PC-9 (cell line): ENCODE measurements at regions not wholly inside any gene's neighbourhood (a gene's known extent, or its start where the extent isn't known, plus 50 kb on each side); places are given as distances from the start of the nearest gene placed in this dataset.
"Not testable (repeated sequence)": the region's sequence is repeated elsewhere in the genome, so short reads cannot be mapped to it uniquely, and the experiment has no call there.

Experiments used
- BruUV-seq: library from RNA; stranded (reverse); fragments of 400-500 nt; replicated peaks from 2 replicates; lab custom pipeline; 2021; lab: Mats Ljungman, UMichigan
- CTCF ChIA-PET: fragments of 300-600 bp; sonication (Branson Sonifier 250); formaldehyde crosslinking; loops from one replicate; lab custom pipeline; 2022; ENCODE audit warnings: antibody characterized with exemption; lab: Charles Lee
- POLR2A ChIA-PET: fragments of 300-600 bp; sonication (Branson Sonifier 250); formaldehyde crosslinking; loops from one replicate; lab custom pipeline; 2022; ENCODE audit warnings: antibody characterized with exemption; ENCODE audit not compliant: unreplicated experiment; lab: Charles Lee
- DNase-seq, 2 experiments: peaks; one replicate each; pipeline versions ENCODE4 v3.0.0 to v3.0.0-alpha.2; 2015 to 2022; ENCODE audit warnings: mixed read lengths in 1 of 2
- H2AFZ ChIP-seq: fragments of 200-600 bp; sonication (generic); 2 replicates; pipeline ENCODE4 v1.8.1; 2017; ENCODE audit warnings: antibody characterized with exemption
- H3F3A ChIP-seq: fragments of 200-600 bp; sonication (generic); 2 replicates; pipeline ENCODE4 v1.8.1; 2017; ENCODE audit warnings: antibody characterized with exemption, mild to moderate bottlenecking, low read depth; ENCODE audit not compliant: insufficient read depth
- H3K27ac ChIP-seq: fragments of 200-600 bp; sonication (generic); 2 replicates; pipeline ENCODE4 v1.6.1; 2016; ENCODE audit warnings: mixed run types
- H3K27me3 ChIP-seq: fragments of 200-600 bp; sonication (generic); 2 replicates; pipeline ENCODE4 v1.6.1; 2016; ENCODE audit warnings: low read depth, mixed run types; ENCODE audit not compliant: insufficient read depth
- H3K36me3 ChIP-seq: fragments of 200-600 bp; sonication (generic); 2 replicates; pipeline ENCODE4 v1.6.1; 2016; ENCODE audit warnings: low read depth, mixed run types
- H3K4me1 ChIP-seq: fragments of 200-600 bp; sonication (generic); replicated peaks from 2 replicates; pipeline ENCODE4 v1.6.1; 2016; ENCODE audit warnings: mixed run types; ENCODE audit not compliant: insufficient read depth
- H3K4me2 ChIP-seq: fragments of 200-600 bp; sonication (generic); 2 replicates; pipeline ENCODE4 v1.6.1; 2017; ENCODE audit warnings: mixed run types
- H3K4me3 ChIP-seq: fragments of 200-600 bp; sonication (generic); 2 replicates; pipeline ENCODE4 v1.6.1; 2016; ENCODE audit warnings: mixed run types
- H3K79me2 ChIP-seq: fragments of 200-600 bp; sonication (generic); 2 replicates; pipeline ENCODE4 v1.6.1; 2017; ENCODE audit warnings: low read depth, mixed run types
- H3K9me2 ChIP-seq: fragments of 200-600 bp; sonication (generic); 2 replicates; pipeline ENCODE4 v1.8.1; 2017; ENCODE audit warnings: mild to moderate bottlenecking; ENCODE audit not compliant: insufficient read depth
- H3K9me3 ChIP-seq: fragments of 200-600 bp; sonication (generic); 2 replicates; pipeline ENCODE4 v1.8.1; 2016; ENCODE audit warnings: low read depth; ENCODE audit not compliant: insufficient read depth
- H4K20me1 ChIP-seq: fragments of 200-600 bp; sonication (generic); 2 replicates; pipeline ENCODE4 v1.8.1; 2017; ENCODE audit not compliant: insufficient read depth
- CTCF ChIP-seq: fragments of 200-600 bp; sonication (generic); conservative IDR thresholded peaks from 2 replicates; pipeline ENCODE4 v1.6.1; 2017; ENCODE audit warnings: mixed run types, antibody characterized with exemption, mild to moderate bottlenecking, moderate library complexity
- EZH2 ChIP-seq: fragments of 200-600 bp; sonication (generic); IDR thresholded peaks from 2 replicates; pipeline ENCODE4 v1.8.0; 2017; ENCODE audit warnings: antibody characterized with exemption, low read depth
- intact Hi-C: fragments of 100-400 bp; cut with micrococcal nuclease; formaldehyde crosslinking; loops from one replicate; pipeline ENCODE4 v1.10.0; 2022; ENCODE audit not compliant: unreplicated experiment

GRCh38 chr4:33831442-33832066 lies 2412.8 kb downstream of the ARAP2 start:
- Histone ChIP-seq H3K9me3 (no peaks in the 10 kb centered on the region), H3K79me2 (no peaks in the 10 kb centered on the region), H3K4me3 (no peak overlapping the region), H3K4me1 (no peaks in the 10 kb centered on the region), H3K27ac (no peak overlapping the region), H3K36me3 (no peaks in the 10 kb centered on the region), H2AFZ (no peak overlapping the region), H3K9me2 (no peaks in the 10 kb centered on the region), H3F3A (no peaks in the 10 kb centered on the region), H3K4me2 (no peak overlapping the region), H4K20me1 (no peaks in the 10 kb centered on the region), H3K27me3 (no peaks in the 10 kb centered on the region)
- DNase-seq = no peak
- no TSS peak for BruUV-seq
- intact Hi-C loops = loop anchor here (10.0 kb wide), 1 partner anchor 213 kb away; no protein-coding TSS in a partner anchor
- POLR2A ChIA-PET = interaction anchor here (0.6 kb wide), 1 partner anchor 22 kb away, joined by 5 read pairs; no protein-coding TSS in a partner anchor
- CTCF ChIA-PET = no interaction called here
- no peak for TF ChIP-seq EZH2
- TF ChIP-seq CTCF = no peak

GRCh38 chr4:33835764-33836163 lies 2408.6 kb downstream of the ARAP2 start:
- H3K4me2 ChIP-seq, H2AFZ ChIP-seq, H3K27ac ChIP-seq, H3K9me2 ChIP-seq, CTCF ChIA-PET, H3K4me3 ChIP-seq, POLR2A ChIA-PET, H4K20me1 ChIP-seq, H3K79me2 ChIP-seq, H3K27me3 ChIP-seq, BruUV-seq, H3K4me1 ChIP-seq, H3F3A ChIP-seq, H3K9me3 ChIP-seq, DNase-seq, H3K36me3 ChIP-seq: not testable (repeated sequence)
- intact Hi-C loops = loop anchor here (10.0 kb wide), 1 partner anchor 209 kb away; no protein-coding TSS in a partner anchor

GRCh38 chr4:33837043-33837838 lies 2407.1 kb downstream of the ARAP2 start:
- no peak overlapping the region for H2AFZ ChIP-seq
- H3K4me3 ChIP-seq = no peak overlapping the region
- DNase-seq = peak in 1 of 2 experiments; percentile 48
- H3K4me2 ChIP-seq = no peak overlapping the region
- BruUV-seq = no TSS peak
- no peaks in the 10 kb centered on the region for H3K9me2 ChIP-seq
- intact Hi-C loops = loop anchor here (1.0 to 10.0 kb wide), 2 partner anchors 208 to 344 kb away; no protein-coding TSS in a partner anchor
- no peaks in the 10 kb centered on the region for H3K79me2 ChIP-seq
- H4K20me1 ChIP-seq = no peaks in the 10 kb centered on the region
- no peak for TF ChIP-seq EZH2
- TF ChIP-seq CTCF = no peak
- POLR2A ChIA-PET = no interaction called here
- CTCF ChIA-PET = no interaction called here
- no peaks in the 10 kb centered on the region for H3K27me3 ChIP-seq
- H3K4me1 ChIP-seq = no peaks in the 10 kb centered on the region
- H3F3A ChIP-seq = no peaks in the 10 kb centered on the region
- H3K27ac ChIP-seq = no peak overlapping the region
- no peaks in the 10 kb centered on the region for H3K36me3 ChIP-seq
- H3K9me3 ChIP-seq = no peaks in the 10 kb centered on the region
